PC-3 (cell line): ENCODE measurements at regions not wholly inside any gene's neighbourhood (a gene's known extent, or its start where the extent isn't known, plus 50 kb on each side); places are given as distances from the start of the nearest gene placed in this dataset.

Source experiments
- ATAC-seq: fragments of 200-7000 bp; cut with Tn5 transposase; 2 replicates; pipeline ENCODE4 v1.9.1; 2020; ENCODE audit warnings: mild to moderate bottlenecking, moderate library complexity
- BruUV-seq: library from RNA; stranded (reverse); fragments of 400-500 nt; replicated peaks from 2 replicates; lab custom pipeline; 2021; lab: Mats Ljungman, UMichigan
- CTCF ChIA-PET: fragments of 300-600 bp; sonication (Branson Sonifier 250); formaldehyde crosslinking; loops from one replicate; lab custom pipeline; 2022; ENCODE audit warnings: antibody characterized with exemption; lab: Charles Lee
- POLR2A ChIA-PET: fragments of 300-600 bp; sonication (Branson Sonifier 250); formaldehyde crosslinking; loops from one replicate; lab custom pipeline; 2022; ENCODE audit warnings: antibody characterized with exemption; ENCODE audit not compliant: unreplicated experiment; lab: Charles Lee
- DNase-seq: peaks from one replicate; pipeline ENCODE4 v3.0.0-alpha.2; 2015
- H2AFZ ChIP-seq: fragments of 300-600 bp; sonication (generic); 2 replicates; pipeline ENCODE4 v1.6.0; 2016; ENCODE audit warnings: antibody characterized with exemption, low read length
- H3F3A ChIP-seq: fragments of 300-600 bp; sonication (generic); one replicate; pipeline ENCODE4 v1.6.0; 2017; ENCODE audit warnings: antibody characterized with exemption, low read length, control low read depth, mild to moderate bottlenecking; ENCODE audit not compliant: unreplicated experiment
- H3K27ac ChIP-seq: fragments of 300-600 bp; sonication (generic); 2 replicates; pipeline ENCODE4 v1.5.1; 2016; ENCODE audit warnings: mild to moderate bottlenecking, low read length
- H3K27me3 ChIP-seq: fragments of 300-600 bp; sonication (generic); 2 replicates; pipeline ENCODE4 v1.6.1; 2016; ENCODE audit warnings: low read length, mixed read lengths
- H3K36me3 ChIP-seq: fragments of 300-600 bp; sonication (generic); 2 replicates; pipeline ENCODE4 v1.6.1; 2016; ENCODE audit warnings: low read depth, mixed run types, low read length, mixed read lengths
- H3K4me1 ChIP-seq: fragments of 300-600 bp; sonication (generic); 2 replicates; pipeline ENCODE4 v1.5.1; 2016; ENCODE audit warnings: low read length; ENCODE audit not compliant: insufficient read depth
- H3K4me2 ChIP-seq: fragments of 300-600 bp; sonication (generic); 2 replicates; pipeline ENCODE4 v1.6.0; 2016; ENCODE audit warnings: low read length
- H3K4me3 ChIP-seq: fragments of 300-600 bp; sonication (generic); 2 replicates; pipeline ENCODE4 v1.5.1; 2016; ENCODE audit warnings: mild to moderate bottlenecking, low read length, mixed read lengths
- H3K79me2 ChIP-seq: fragments of 300-600 bp; sonication (generic); 2 replicates; pipeline ENCODE4 v1.6.1; 2017; ENCODE audit warnings: low read length, mixed read lengths
- H3K9ac ChIP-seq: fragments of 300-600 bp; sonication (generic); 2 replicates; pipeline ENCODE4 v1.6.0; 2016; ENCODE audit warnings: mild to moderate bottlenecking, low read length
- H3K9me2 ChIP-seq: fragments of 300-600 bp; sonication (generic); replicated peaks from 2 replicates; pipeline ENCODE4 v1.6.1; 2016; ENCODE audit warnings: mixed run types, low read length, mixed read lengths
- H3K9me3 ChIP-seq: fragments of 300-600 bp; sonication (generic); 2 replicates; pipeline ENCODE4 v1.6.1; 2016; ENCODE audit warnings: low read length, mixed read lengths
- H4K20me1 ChIP-seq: fragments of 300-600 bp; sonication (generic); 2 replicates; pipeline ENCODE4 v1.6.1; 2016; ENCODE audit warnings: low read length, mixed read lengths
- CTCF ChIP-seq: fragments of 300-600 bp; sonication (generic); conservative IDR thresholded peaks from 2 replicates; pipeline ENCODE4 v1.5.1; 2017; ENCODE audit warnings: antibody characterized with exemption, low read depth, mild to moderate bottlenecking, low read length
- EZH2 ChIP-seq: fragments of 300-600 bp; sonication (generic); IDR thresholded peaks from one replicate; pipeline ENCODE4 v1.6.1; 2017; ENCODE audit warnings: antibody characterized with exemption, mild to moderate bottlenecking, low read length; ENCODE audit not compliant: unreplicated experiment
- EZH2phosphoT487 ChIP-seq: fragments of 300-600 bp; sonication (generic); IDR thresholded peaks from 2 replicates; pipeline ENCODE4 v1.6.1; 2018; ENCODE audit warnings: mild to moderate bottlenecking, antibody characterized with exemption, low read length, borderline replicate concordance
- intact Hi-C: fragments of 100-400 bp; cut with micrococcal nuclease; formaldehyde crosslinking; loops from 2 replicates; pipeline ENCODE4 v1.9.0; 2023

GRCh38 chr15:96878129-96878528 lies 547.6 kb downstream of the NR2F2 start:
- Histone ChIP-seq H3K9me3 (no peaks in the 10 kb centered on the region), H3K9ac (no peak overlapping the region), H3K36me3 (no peaks in the 10 kb centered on the region), H3K79me2 (no peaks in the 10 kb centered on the region), H3K4me1 (no peaks in the 10 kb centered on the region), H3K27me3 (peaks cover 15% of the 10 kb centered on the region; the same call in 1 of the 2 replicates), H3F3A (no peaks in the 10 kb centered on the region), H3K4me3 (no peak overlapping the region), H3K27ac (no peak overlapping the region), H3K9me2 (no peaks in the 10 kb centered on the region), H4K20me1 (no peaks in the 10 kb centered on the region), H3K4me2 (no peak overlapping the region), H2AFZ (no peak overlapping the region)
- CTCF ChIA-PET, result no interaction called here
- BruUV-seq, result no TSS peak
- DNase-seq (no peak), ATAC-seq (no peak)
- TF ChIP-seq CTCF (no peak), EZH2 (no peak), EZH2phosphoT487 (no peak)
- POLR2A ChIA-PET, result no interaction called here
- intact Hi-C loops, result no loop called here

GRCh38 chr15:96882121-96882772 lies 551.7 kb downstream of the NR2F2 start:
- H3F3A ChIP-seq, result no peaks in the 10 kb centered on the region
- TF ChIP-seq EZH2, result no peak
- TF ChIP-seq EZH2phosphoT487, result no peak
- TF ChIP-seq CTCF, result no peak
- no peak overlapping the region for H3K4me2 ChIP-seq
- no peaks in the 10 kb centered on the region for H3K79me2 ChIP-seq
- H3K9me3 ChIP-seq, result no peaks in the 10 kb centered on the region
- no TSS peak for BruUV-seq
- H3K4me3 ChIP-seq, result no peak overlapping the region
- H3K4me1 ChIP-seq, result no peaks in the 10 kb centered on the region
- H4K20me1 ChIP-seq, result no peaks in the 10 kb centered on the region
- no peak overlapping the region for H3K27ac ChIP-seq
- H3K9me2 ChIP-seq, result no peaks in the 10 kb centered on the region
- peaks cover 33% of the 10 kb centered on the region; the same call in 1 of the 2 replicates for H3K27me3 ChIP-seq
- DNase-seq (no peak), ATAC-seq (no peak)
- H3K36me3 ChIP-seq, result no peaks in the 10 kb centered on the region
- intact Hi-C loops, result no loop called here
- no peak overlapping the region for H3K9ac ChIP-seq
- POLR2A ChIA-PET, result no interaction called here
- H2AFZ ChIP-seq, result no peak overlapping the region
- CTCF ChIA-PET, result no interaction called here

- Histone ChIP-seq H3K9ac (no peak overlapping the region), H3K4me3 (no peak overlapping the region), H2AFZ (no peak overlapping the region), H3K27me3 (peaks cover 51% of the 10 kb centered on the region), H3K4me2 (no peak overlapping the region), H3K9me3 (no peaks in the 10 kb centered on the region), H3F3A (no peaks in the 10 kb centered on the region), H3K36me3 (no peaks in the 10 kb centered on the region), H3K9me2 (no peaks in the 10 kb centered on the region), H3K27ac (no peak overlapping the region), H3K4me1 (no peaks in the 10 kb centered on the region), H3K79me2 (no peaks in the 10 kb centered on the region), H4K20me1 (no peaks in the 10 kb centered on the region)
- intact Hi-C loops, result no loop called here
- ChIA-PET POLR2A (no interaction called here), CTCF (no interaction called here)
- TF ChIP-seq EZH2 (no peak), EZH2phosphoT487 (no peak)
- DNase-seq, result peak; percentile 20
- ATAC-seq, result no peak
- no TSS peak for BruUV-seq
These were observed 557.2 kb downstream of the NR2F2 start for GRCh38 chr15:96887730-96888129.
